ENCODE measurements at regions not wholly inside any gene's neighbourhood (a gene's known extent, or its start where the extent isn't known, plus 50 kb on each side); places are given as distances from the start of the nearest gene placed in this dataset.

- DNase-seq (ENCODE audit: low spot score) = no peak
- no peak for ATAC-seq
Observed at GRCh38 chr4:165716472-165716871, 156.6 kb upstream of the TLL1 start.

DNA sequence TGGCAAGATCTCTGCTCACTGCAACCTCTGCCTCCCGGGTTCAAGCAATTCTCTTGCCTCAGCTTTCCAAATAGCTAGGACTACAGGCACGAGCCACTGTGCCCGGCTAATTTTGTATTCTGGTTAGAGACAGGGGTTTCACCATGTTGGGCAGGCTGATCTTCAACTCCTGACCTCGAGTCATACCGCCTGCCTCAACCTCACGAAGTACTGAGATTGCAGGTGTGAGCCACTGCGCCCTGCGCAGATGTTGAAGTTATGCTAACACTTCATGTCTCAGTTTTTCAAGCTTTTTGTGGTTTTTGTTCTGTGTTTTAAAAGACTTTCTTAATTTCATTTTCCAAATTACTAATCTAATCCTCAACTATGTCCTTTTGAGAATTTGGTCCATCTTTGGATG lies 154.4 kb upstream of the TLL1 start:
- DNase-seq (ENCODE audit: low spot score) (no peak), ATAC-seq (no peak)

- ATAC-seq (peak; percentile 64), DNase-seq (ENCODE audit: low spot score) (no peak)
Observed at GRCh38 chr4:165720411-165721082, 152.5 kb upstream of the TLL1 start.

- ATAC-seq (peak; percentile 32), DNase-seq (ENCODE audit: low spot score) (no peak)
Observed at GRCh38 chr4:165721815-165722214, 151.2 kb upstream of the TLL1 start.

GRCh38 chr4:165723051-165723795 lies 149.8 kb upstream of the TLL1 start:
- DNase-seq (ENCODE audit: low spot score) = peak; percentile 48
- peak; percentile 78 for ATAC-seq

DNA sequence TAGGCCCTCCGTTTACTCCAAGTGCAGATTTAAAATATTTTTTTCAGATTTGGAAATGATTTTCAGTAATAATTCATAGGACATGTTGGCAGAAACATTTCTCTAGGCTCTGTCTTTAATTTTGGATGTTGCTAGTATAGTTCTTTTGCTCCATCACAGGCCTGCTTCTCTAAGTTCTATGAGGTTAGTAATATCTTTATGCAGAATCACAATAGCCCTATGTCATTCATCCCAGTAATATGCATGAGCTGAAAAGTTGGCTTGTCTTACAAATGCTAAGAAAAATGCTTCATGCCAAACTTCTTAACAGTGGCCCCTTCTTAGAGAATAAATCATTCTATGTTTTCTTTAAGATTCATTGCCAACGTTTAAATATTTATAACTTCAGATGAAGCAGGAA lies 148.3 kb upstream of the TLL1 start:
- DNase-seq (ENCODE audit: low spot score) = no peak
- no peak for ATAC-seq

DNA sequence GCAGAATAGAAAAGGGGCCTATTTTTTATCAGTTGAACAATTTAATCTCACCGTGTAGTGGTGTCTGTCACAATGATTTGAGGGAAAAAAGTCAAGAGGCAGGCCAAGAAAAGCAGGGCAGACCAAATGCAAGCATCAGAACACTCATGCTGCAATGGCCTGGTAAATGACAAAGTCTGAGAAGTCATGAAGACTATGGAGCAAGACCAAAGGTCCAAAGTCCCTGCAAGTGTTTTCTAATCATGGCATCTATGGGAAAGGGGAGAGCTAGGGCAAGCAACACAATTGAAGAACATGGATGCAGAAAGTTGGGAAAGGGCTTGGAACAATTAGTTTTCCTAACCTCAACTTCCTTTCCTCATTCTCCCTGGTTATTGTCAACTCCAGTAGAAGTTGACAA lies 147.7 kb upstream of the TLL1 start:
- ATAC-seq (peak; percentile 46), DNase-seq (ENCODE audit: low spot score) (no peak)

- no peak for ATAC-seq
- no peak for DNase-seq (ENCODE audit: low spot score)
Observed at GRCh38 chr4:165726831-165727230, 146.2 kb upstream of the TLL1 start.

- ATAC-seq (no peak), DNase-seq (ENCODE audit: low spot score) (no peak)
Observed at GRCh38 chr4:165737309-165737972, 135.6 kb upstream of the TLL1 start.

GRCh38 chr4:165738571-165738970 lies 134.5 kb upstream of the TLL1 start:
- ATAC-seq (no peak), DNase-seq (ENCODE audit: low spot score) (no peak)

- ATAC-seq (no peak), DNase-seq (ENCODE audit: low spot score) (no peak)
Observed at GRCh38 chr4:165740911-165741310, 132.1 kb upstream of the TLL1 start.

GRCh38 chr4:165743422-165743821 lies 129.6 kb upstream of the TLL1 start:
- DNase-seq (ENCODE audit: low spot score) (no peak), ATAC-seq (no peak)

- ATAC-seq (no peak), DNase-seq (ENCODE audit: low spot score) (no peak)
Observed at GRCh38 chr4:165744370-165744769, 128.7 kb upstream of the TLL1 start.

- DNase-seq (ENCODE audit: low spot score) = no peak
- no peak for ATAC-seq
Observed at GRCh38 chr4:165748321-165748720, 124.7 kb upstream of the TLL1 start.

DNA sequence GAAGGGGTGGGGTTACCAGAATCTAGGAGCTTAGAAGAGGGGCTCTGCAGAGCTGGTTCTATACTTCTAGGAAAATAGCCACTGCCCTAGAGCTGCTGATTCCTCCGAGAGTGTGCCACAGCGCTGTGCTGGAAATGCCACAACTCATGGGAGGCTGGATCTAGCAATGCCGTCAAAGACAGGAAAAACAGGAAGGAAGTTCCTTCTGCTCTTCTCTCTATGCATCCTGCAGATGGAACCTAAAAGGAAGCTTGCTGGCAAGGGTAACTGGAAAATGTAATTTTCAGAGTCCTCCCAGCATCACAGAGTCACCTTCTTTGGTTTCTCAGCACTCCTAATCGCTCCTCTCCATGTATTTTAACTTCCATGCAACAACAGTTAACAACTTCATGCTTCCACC lies 121.2 kb upstream of the TLL1 start:
- no peak for DNase-seq (ENCODE audit: low spot score)
- no peak for ATAC-seq

DNA sequence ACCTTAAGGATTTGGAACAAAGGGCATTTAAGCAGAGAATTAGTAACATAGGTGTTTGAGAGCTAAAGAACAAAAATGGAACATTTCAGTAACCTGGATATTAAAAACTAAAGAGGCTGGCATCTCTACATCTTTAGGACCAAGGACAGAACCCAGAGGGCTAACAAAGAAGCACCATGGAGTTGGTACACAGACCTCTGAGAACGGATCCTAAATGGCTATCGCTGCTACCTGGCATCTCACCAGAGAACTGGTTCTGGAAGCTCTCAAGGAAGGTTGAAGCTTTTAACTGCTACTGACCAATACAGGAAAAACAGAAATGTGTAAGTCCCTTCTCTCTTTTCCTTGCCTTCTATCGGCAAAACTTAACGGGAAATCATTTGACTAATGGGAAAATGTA lies 118.4 kb upstream of the TLL1 start:
- no peak for DNase-seq (ENCODE audit: low spot score)
- ATAC-seq = no peak

- ATAC-seq (no peak), DNase-seq (ENCODE audit: low spot score) (no peak)
Observed at GRCh38 chr4:165756836-165757235, 116.2 kb upstream of the TLL1 start.

GRCh38 chr4:165757451-165757850 lies 115.6 kb upstream of the TLL1 start:
- ATAC-seq = no peak

DNA sequence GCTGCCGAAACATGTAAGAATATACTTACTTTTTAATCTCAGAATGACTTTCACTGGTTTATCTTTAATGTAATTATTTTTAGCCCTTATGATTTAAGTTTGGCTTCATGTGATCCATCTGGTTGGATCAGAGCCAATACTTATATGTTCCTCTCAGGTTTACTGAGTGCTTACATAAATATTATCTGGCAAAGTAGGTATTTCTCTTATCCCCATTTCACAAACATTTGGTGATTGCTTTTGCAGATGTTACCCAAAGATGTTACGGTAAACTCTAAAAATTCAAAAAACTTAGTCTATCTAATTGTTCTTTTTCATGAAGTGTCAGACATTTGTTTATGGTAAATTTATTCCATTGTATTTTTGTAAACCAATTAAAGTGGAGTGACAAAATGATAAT lies 115.0 kb upstream of the TLL1 start:
- no peak for DNase-seq (ENCODE audit: low spot score)
- ATAC-seq = no peak

More at GRCh38 chr4:165757451-165757850, 115.6 kb upstream of the TLL1 start:
- no peak for DNase-seq (ENCODE audit: low spot score)

- DNase-seq (ENCODE audit: low spot score) (no peak), ATAC-seq (no peak)
Observed at GRCh38 chr4:165760182-165760581, 112.9 kb upstream of the TLL1 start.

DNA sequence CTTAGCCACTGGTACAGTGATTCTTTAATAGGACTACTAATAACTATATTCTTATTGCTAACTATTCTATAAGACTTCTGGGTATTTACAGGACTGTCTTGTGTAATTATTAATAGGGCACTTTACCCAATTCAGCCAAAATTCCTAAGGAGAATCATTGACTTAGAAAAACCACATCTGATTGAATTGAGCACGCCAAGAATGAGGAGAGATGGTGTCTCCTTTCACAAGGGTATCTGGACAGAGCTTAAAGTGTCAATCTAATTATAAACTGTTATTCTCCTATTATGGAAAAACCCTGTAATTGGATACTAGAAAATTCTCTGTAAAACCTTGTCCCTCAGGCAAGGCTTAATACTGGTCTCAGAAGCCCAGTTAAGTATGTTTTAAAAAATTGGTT lies 111.1 kb upstream of the TLL1 start:
- DNase-seq (ENCODE audit: low spot score) = no peak
- no peak for ATAC-seq

DNA sequence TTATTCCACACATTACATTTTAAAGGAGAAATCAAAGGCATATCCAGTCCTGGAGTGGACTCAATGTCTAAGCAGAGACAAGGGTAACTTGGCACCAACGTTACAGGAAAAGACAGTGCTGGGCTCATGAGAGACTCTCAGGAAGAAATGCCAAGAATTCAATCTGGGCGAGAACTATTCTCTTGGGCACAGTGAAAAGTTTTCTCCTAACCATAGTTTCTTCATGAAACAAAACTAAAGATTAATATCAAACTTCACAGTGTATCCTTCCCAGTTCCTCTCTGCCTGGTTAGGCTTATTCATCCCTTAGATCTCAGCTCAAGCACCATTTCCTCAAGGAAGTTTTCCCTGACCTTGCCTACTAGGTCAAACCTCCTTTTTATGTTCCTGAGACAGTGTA lies 109.4 kb upstream of the TLL1 start:
- ATAC-seq = no peak
- no peak for DNase-seq (ENCODE audit: low spot score)

Measured in left lobe of liver (tissue), 2 donors.